C4-2B (cell line): ENCODE measurements at regions not wholly inside any gene's neighbourhood (a gene's known extent, or its start where the extent isn't known, plus 50 kb on each side); places are given as distances from the start of the nearest gene placed in this dataset.

ENCODE experiments used
- H3K27ac ChIP-seq: fragments of 450-650 bp; 2 replicates; pipeline ENCODE4 v1.5.1; 2017
- ZFX ChIP-seq: fragments of 450-650 bp; IDR thresholded peaks from 2 replicates; pipeline ENCODE4 v1.6.1; 2017
- TF ChIP-seq, protein P1 (sequence below): fragments of 450-650 bp; conservative IDR thresholded peaks from 2 replicates; pipeline ENCODE4 v1.5.1; 2017; ENCODE audit warnings: mild to moderate bottlenecking

GRCh38 chr10:129049501-129049900 lies 417.5 kb upstream of the MGMT start:
- TF ChIP-seq, protein P1, sequence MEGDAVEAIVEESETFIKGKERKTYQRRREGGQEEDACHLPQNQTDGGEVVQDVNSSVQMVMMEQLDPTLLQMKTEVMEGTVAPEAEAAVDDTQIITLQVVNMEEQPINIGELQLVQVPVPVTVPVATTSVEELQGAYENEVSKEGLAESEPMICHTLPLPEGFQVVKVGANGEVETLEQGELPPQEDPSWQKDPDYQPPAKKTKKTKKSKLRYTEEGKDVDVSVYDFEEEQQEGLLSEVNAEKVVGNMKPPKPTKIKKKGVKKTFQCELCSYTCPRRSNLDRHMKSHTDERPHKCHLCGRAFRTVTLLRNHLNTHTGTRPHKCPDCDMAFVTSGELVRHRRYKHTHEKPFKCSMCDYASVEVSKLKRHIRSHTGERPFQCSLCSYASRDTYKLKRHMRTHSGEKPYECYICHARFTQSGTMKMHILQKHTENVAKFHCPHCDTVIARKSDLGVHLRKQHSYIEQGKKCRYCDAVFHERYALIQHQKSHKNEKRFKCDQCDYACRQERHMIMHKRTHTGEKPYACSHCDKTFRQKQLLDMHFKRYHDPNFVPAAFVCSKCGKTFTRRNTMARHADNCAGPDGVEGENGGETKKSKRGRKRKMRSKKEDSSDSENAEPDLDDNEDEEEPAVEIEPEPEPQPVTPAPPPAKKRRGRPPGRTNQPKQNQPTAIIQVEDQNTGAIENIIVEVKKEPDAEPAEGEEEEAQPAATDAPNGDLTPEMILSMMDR: no peak
- no peak for TF ChIP-seq ZFX
- H3K27ac ChIP-seq: no peak overlapping the region

- H3K27ac ChIP-seq: no peak overlapping the region
- TF ChIP-seq, protein P1: no peak
- no peak for TF ChIP-seq ZFX
Observed at GRCh38 chr10:129055225-129055624, 411.8 kb upstream of the MGMT start.

GRCh38 chr10:129055986-129056385 lies 411.1 kb upstream of the MGMT start:
- H3K27ac ChIP-seq: no peak overlapping the region
- TF ChIP-seq, protein P1: no peak
- TF ChIP-seq ZFX: no peak

DNA sequence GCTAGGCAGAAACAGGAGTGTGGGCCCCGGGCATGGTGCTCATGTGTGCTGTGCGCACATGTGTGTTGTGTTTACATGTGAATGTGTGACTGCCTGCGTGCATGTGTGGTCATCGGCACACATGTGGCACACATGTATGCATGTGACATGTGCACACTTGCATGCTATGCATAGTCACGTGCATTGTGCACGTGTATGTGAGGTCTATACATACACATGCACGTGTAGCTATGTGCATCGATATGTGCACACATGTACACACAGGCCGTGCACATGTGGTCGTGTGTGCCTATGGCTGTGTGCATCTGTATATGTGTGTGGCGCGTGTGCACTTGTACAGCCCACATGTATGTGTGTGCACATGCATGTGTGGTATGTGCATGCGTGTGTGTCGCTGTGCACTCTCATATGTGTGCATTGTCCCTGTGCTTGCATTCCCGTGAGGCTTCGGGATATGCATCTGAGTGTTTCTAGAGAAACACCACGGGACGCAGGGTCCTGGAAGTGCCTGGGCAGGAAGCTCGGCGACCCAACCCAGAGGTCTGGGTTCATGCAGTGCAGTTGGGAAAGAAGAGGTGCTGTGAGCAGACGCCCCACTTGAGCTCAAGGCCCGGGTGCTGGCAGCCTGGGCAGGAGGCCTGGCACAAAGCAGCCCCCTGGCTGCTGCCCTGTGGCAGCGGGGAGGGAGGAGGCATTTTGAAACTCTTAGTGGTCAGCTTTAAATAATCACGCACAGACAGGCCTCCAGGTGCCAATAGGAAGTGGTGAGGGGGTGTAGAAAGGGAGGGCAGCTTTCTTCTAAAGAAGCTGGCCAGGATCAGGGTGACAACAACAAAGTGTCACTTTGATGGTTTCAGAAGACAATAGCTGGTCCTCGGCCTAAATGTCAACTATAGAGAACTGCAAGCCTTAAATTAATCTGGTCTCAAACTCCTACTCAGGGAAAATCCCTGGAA lies 410.0 kb upstream of the MGMT start:
- H3K27ac ChIP-seq: no peak overlapping the region
- TF ChIP-seq, protein P1: no peak
- no peak for TF ChIP-seq ZFX

GRCh38 chr10:129057856-129058663 lies 409.0 kb upstream of the MGMT start:
- TF ChIP-seq ZFX: no peak
- TF ChIP-seq, protein P1: no peak
- no peak overlapping the region for H3K27ac ChIP-seq

GRCh38 chr10:129058664-129059155 lies 408.3 kb upstream of the MGMT start:
- no peak for TF ChIP-seq ZFX
- TF ChIP-seq, protein P1: no peak
- H3K27ac ChIP-seq: no peak overlapping the region
